NCI-H146 treated with DMSO at 0.1 percent for 48 hours (cell line): ENCODE measurements at regions not wholly inside any gene's neighbourhood (a gene's known extent, or its start where the extent isn't known, plus 50 kb on each side); places are given as distances from the start of the nearest gene placed in this dataset.
"Not testable (repeated sequence)": the region's sequence is repeated elsewhere in the genome, so short reads cannot be mapped to it uniquely, and the experiment has no call there.

Experiments
- DNase-seq: peaks from one replicate; lab custom pipeline; 2025; ENCODE audit not compliant: unreplicated experiment; lab: John Stamatoyannopoulos, UW

DNA sequence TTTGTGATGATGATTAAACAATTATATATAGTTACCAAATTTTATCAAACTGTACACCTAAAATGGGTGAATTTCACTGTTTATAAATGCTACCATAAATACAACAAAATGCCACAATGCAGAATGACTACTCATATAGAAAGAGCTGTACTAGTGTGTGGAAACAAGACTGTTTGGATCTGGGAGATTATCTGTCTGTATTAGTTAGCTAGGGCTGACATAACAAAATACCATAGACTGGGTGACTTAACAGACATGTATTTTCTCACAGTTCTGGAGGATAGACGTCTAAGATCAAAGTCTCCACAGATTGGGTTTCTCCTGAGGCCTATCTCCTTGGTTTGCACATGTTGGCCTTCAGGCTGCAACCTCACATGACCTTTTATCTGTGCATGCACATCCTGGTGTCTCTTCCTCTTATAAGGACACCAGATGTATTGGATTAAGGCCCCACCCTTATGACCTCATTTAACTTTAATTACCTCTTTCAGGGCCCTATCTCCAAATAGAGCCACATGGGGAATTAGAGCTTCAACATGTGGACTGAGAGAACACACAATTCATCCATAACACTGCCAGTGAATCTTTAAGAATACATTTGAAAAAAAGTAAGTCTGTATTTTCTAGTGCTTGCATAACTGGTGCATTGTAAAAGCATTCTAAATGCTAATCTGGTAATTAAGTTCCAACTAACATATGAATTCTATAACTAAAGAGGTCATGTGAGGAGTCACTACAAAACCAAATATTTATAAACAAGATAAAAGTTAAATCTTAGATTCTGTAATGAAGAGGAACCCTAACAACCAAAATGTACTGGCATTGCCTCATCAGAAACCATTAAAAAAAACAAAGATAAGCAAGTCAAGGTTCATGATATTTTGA, 699.6 kb downstream of the NYAP2 start:
- no peak for DNase-seq

GRCh38 chr2:226095058-226095457, 695.5 kb downstream of the NYAP2 start:
- DNase-seq, result no peak

DNA sequence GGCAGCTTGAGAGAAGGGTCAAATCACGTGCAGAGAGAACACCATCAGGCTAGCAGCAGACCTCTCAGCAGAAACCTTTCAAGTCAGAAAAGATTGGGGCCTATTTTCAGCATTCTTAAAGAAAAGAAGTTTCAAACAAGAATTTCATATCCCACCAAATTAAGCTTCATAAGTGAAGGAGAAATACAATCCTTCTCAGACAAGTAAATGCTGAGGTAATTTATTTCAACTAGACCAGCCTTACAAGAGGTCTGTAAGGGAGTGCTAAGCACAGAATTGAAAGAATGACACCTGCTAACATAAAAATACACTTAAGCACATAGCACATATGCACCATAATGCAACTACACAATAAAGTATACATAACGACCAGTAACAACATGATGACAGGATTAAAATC, 693.9 kb downstream of the NYAP2 start:
- no peak for DNase-seq

- no peak for DNase-seq
Observed at GRCh38 chr2:226088366-226088674, 688.8 kb downstream of the NYAP2 start.

DNA sequence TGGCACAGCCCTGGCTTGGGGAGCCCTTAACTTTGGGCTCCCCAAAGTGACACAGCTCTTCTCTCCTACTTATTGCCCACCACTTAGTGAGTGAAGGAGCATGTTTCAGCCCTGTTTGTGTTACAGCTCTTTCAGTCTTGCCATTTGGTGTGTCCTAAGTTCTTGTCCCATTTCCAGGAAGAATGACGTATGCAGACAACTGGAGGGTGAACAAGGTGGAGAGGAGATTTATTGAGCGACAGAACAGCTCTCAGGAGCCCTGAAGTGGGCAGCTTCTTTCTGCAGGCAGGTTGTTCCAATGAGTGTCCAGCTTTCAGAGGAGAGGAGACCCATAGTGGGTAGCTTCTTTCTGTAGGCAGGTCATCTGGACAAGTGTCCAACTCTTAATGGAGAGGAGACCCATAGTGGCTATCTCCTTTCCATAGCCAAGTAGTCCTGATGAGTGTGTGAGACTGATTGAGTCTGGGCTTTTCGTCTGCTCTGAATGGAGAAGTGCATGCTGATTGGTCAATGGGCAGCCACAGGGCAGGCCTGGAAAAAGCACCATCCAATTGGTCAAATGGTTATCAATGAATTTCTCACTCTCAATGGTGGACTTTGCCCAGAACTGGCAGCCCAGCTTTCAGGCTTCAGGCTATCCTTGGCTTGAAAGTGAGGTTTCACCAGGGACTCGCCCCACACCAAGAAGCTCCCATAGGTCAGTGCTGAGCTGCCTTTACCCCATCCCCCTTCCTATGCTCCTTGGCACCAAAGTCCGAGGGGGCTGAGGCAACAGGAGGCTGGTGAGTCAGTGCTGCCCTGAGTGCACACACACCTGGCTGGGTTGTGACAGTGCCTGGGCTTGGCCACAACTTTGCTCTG, 688.2 kb downstream of the NYAP2 start:
- DNase-seq, result no peak

DNA sequence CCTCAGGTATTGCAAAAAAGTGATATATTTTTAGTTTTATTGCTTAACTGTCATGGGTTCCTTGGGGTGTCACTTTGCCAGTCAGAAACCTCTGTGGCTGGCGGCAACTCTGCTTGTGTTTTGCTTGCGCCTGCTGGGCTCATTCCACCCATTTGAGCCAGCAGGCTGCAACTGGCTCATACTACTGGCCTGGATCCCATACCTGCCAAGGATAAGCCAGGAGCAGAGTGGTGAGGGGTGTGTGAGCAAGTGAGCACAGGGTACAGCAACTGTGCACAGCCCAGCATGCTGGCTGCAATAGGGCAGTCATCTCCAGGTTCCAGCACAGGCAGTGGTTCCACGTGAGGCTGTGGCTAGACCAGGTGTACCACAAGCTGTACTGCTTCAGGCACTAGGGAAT, 687.5 kb downstream of the NYAP2 start:
- DNase-seq, result no peak

DNA sequence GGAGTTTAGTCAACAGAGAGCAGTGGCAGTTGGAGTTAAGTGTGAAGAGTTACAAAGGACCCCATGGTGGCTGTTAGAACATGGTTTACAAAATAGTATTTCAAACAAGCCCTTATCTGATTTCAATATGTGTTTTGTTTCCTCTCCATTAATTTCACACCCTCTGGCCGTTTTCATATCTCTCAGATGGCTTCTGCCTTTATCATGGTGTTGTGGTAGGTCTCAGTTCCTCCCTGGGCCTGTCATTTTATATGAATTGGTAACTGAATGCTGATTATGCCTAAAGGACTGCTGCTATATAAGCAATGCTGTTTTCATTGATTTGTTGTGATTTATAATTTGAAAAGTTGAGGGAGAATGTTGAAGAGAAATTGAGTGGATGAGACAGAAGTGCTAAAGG, 686.7 kb downstream of the NYAP2 start:
- no peak for DNase-seq

DNA sequence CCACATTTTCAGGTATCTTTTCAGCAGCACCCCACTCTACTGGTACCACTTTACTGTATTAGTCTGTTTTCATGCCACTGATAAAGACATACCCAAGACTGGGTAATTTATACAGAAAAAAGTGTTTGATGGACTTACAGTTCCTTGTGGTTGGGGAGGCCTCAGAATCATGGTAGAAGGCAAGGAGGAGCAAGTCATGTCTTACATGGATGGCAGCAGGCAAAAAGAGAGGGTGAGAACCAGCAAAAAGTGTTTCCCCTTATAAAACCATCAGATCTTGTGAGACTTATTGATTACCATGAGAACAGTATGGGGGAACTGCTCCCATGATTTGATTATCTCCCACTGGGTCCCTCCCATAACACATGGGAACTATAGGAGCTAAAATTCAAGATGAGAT, 685.9 kb downstream of the NYAP2 start:
- DNase-seq, result not testable (repeated sequence)

GRCh38 chr2:226080334-226080733, 680.8 kb downstream of the NYAP2 start:
- no peak for DNase-seq

DNA sequence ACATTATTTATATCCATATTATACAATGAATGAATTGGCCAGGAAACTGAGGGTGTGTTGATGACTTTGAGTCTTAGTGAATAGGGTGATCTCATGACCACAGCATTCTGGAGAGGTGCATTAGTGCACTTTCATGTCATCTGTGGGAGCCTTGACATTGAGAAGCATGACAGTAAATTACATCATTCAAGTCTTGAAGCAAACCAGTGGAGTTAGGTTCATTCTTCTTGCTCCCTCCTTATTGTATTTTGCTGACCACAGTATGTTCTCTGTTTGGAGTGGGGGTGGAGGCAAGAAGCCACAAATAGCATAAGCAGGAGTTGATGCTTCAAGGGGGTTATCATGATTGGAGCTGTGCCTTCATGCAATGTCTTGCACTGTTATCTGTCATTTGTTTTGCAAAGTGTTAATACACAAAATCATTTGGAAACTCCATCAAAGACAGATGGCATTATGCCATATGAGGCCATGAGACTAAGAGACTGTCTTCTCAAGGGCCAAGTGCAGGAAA, 680.2 kb downstream of the NYAP2 start:
- DNase-seq, result no peak

- no peak for DNase-seq
Observed at GRCh38 chr2:226079196-226079595, 679.7 kb downstream of the NYAP2 start.

- DNase-seq, result no peak
Observed at GRCh38 chr2:226078666-226079065, 679.2 kb downstream of the NYAP2 start.

GRCh38 chr2:226077841-226078240, 678.3 kb downstream of the NYAP2 start:
- DNase-seq, result no peak

GRCh38 chr2:226077031-226077430, 677.5 kb downstream of the NYAP2 start:
- no peak for DNase-seq

DNA sequence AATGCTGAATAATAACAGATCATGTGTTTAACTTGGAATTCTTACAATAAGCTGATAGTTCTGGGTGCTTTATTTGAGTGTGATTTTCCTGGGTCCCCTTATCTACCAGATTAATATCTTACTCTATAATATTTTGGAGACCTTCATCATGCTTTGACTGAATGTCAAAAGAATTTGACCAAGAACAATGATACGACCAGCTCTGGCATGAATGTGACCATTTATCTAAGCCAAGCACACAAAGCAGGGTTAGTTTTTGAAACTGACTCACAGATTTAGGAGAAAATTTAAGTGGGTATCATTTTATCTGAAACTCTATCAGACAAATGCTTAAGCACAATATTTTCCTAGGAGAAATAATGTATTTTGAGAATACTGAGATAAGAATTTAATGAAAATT, 677.0 kb downstream of the NYAP2 start:
- no peak for DNase-seq

DNA sequence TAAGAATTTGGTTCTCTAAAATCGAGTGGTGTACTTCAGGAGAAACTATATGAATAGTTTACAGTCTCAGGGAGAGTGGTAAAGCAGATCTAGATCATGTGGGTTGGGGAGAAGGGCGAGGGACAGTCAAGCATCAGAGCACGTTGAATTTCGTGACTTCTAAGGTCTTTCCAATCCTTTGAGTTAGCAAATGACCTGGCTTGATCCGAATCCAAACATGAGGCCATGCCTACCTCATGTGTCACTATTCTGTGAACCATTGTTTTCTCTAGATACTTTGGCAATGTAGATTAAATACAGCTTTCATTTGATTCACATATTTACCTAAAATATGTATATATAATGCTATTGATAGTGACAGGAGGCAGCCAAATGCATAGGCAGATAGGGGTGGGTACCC, 674.9 kb downstream of the NYAP2 start:
- no peak for DNase-seq

GRCh38 chr2:226073496-226074160, 674.1 kb downstream of the NYAP2 start:
- no peak for DNase-seq

DNA sequence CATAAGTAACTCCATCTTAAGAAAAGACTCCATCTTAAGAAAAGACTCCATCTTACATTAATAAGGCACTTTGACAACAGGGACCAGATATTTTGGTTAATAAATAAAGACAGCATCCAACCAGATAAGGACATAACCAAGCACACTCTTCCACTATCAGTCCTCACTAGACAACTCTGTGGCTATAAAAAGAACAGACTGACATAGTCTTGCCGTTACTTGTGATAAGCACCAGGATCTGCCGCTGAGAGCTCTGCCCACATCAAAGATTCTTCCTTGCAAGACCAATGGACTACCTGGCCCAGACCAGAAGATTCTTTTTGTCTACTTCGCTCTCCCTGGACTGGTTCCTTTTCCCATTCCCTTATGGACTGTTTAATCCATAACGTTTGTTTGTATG, 667.4 kb downstream of the NYAP2 start:
- no peak for DNase-seq

- no peak for DNase-seq
Observed at GRCh38 chr2:226066391-226066790, 666.9 kb downstream of the NYAP2 start.

DNA sequence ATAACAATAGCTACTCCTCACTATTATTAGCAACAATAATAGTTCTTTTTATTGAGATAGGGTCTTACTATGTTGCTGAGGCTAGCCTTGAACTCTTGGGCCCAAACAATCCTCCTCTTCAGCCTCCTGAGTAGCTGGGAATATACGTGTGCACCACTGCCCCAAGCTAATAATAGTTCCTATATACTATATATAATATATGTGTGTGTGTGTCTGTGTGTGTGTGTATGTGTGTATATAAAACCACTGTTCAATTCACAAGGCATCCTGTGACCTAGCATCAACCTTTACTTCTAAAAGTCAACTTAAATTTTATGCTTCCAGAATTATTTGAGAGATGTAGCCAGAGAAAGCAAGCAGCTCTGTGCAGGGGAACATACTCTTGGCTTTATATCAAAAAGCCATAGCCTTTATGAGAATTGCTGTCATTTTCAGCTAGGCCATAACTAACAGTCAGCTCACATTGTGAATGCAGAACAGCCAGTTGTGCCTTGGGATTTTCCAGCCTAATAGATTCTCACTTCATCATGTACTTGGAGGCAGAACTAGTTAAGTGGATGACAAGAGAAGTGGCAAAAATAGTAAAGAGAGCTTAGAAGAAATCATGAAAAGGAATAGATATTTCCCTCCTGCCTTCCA, 665.5 kb downstream of the NYAP2 start:
- DNase-seq, result no peak
